A673 (cell line): ENCODE measurements at regions not wholly inside any gene's neighbourhood (a gene's known extent, or its start where the extent isn't known, plus 50 kb on each side); places are given as distances from the start of the nearest gene placed in this dataset.

Source experiments
- BruUV-seq: library from RNA; stranded (reverse); fragments of 400-500 nt; replicated peaks from 2 replicates; lab custom pipeline; 2021; lab: Mats Ljungman, UMichigan
- CTCF ChIA-PET: fragments of 300-600 bp; sonication (Branson Sonifier 250); formaldehyde crosslinking; loops from one replicate; lab custom pipeline; 2022; ENCODE audit warnings: antibody characterized with exemption; lab: Charles Lee
- POLR2A ChIA-PET: fragments of 300-600 bp; sonication (Branson Sonifier 250); formaldehyde crosslinking; loops from one replicate; lab custom pipeline; 2022; ENCODE audit warnings: antibody characterized with exemption; ENCODE audit not compliant: low non-redundant PET; lab: Charles Lee
- DNase-seq: peaks from one replicate; pipeline ENCODE4 v3.0.0-alpha.2; 2015; ENCODE audit warnings: low spot score
- H3K27ac ChIP-seq: fragments of 200-600 bp; sonication (generic); 2 replicates; pipeline ENCODE4 v1.5.1; 2016; ENCODE audit warnings: mixed run types, low read depth, mild to moderate bottlenecking, mixed read lengths, antibody characterized with exemption, low read length; ENCODE audit not compliant: poor library complexity, severe bottlenecking
- H3K27me3 ChIP-seq: fragments of 200-600 bp; sonication (generic); replicated peaks from 2 replicates; pipeline ENCODE4 v1.6.1; 2017; ENCODE audit warnings: mixed run types, low read depth, mild to moderate bottlenecking, mixed read lengths, antibody characterized with exemption, low read length; ENCODE audit not compliant: insufficient read depth, poor library complexity
- H3K36me3 ChIP-seq: fragments of 200-600 bp; sonication (generic); 2 replicates; pipeline ENCODE4 v1.6.1; 2016; ENCODE audit warnings: mixed run types, mild to moderate bottlenecking, mixed read lengths, antibody characterized with exemption, low read length; ENCODE audit not compliant: insufficient read depth, poor library complexity, severe bottlenecking
- H3K4me1 ChIP-seq: fragments of 200-600 bp; sonication (generic); 2 replicates; pipeline ENCODE4 v1.6.1; 2017; ENCODE audit warnings: mixed run types, mild to moderate bottlenecking, mixed read lengths, antibody characterized with exemption, low read length; ENCODE audit not compliant: insufficient read depth, poor library complexity, severe bottlenecking
- H3K4me3 ChIP-seq: fragments of 200-600 bp; sonication (generic); 2 replicates; pipeline ENCODE4 v1.5.1; 2016; ENCODE audit warnings: low read depth, mixed run types, mild to moderate bottlenecking, mixed read lengths, low read length; ENCODE audit not compliant: poor library complexity, severe bottlenecking
- H3K9me3 ChIP-seq: fragments of 200-600 bp; sonication (generic); 2 replicates; pipeline ENCODE4 v1.6.1; 2016; ENCODE audit warnings: mixed run types, low read depth, mild to moderate bottlenecking, mixed read lengths, antibody characterized with exemption, low read length; ENCODE audit not compliant: poor library complexity, severe bottlenecking
- EZH2 ChIP-seq: fragments of 200-600 bp; sonication (generic); IDR thresholded peaks from 2 replicates; pipeline ENCODE4 v1.6.1; 2017; ENCODE audit warnings: borderline replicate concordance, low read depth, mild to moderate bottlenecking, mixed read lengths, antibody characterized with exemption, low read length; ENCODE audit not compliant: poor library complexity, severe bottlenecking
- intact Hi-C: fragments of 100-400 bp; cut with micrococcal nuclease; formaldehyde crosslinking; loops from one replicate; pipeline ENCODE4 v1.10.0; 2022; ENCODE audit not compliant: unreplicated experiment
- TF ChIP-seq, protein P1 (sequence below): fragments of 300-800, 200-600 bp; sonication (generic); conservative IDR thresholded peaks from 2 replicates; pipeline ENCODE4 v1.5.1; 2017; ENCODE audit warnings: low read depth, mild to moderate bottlenecking, antibody characterized with exemption, low read length, moderate library complexity, mixed read lengths

- no TSS peak for BruUV-seq
- Histone ChIP-seq H3K36me3 (no peaks in the 10 kb centered on the region), H3K4me1 (no peaks in the 10 kb centered on the region), H3K9me3 (no peaks in the 10 kb centered on the region), H3K4me3 (no peak overlapping the region), H3K27me3 (peaks cover 14% of the 10 kb centered on the region), H3K27ac (no peak overlapping the region)
- no peak for DNase-seq
- ChIA-PET POLR2A (no interaction called here), CTCF (no interaction called here)
- intact Hi-C loops = no loop called here
- TF ChIP-seq, protein P1, sequence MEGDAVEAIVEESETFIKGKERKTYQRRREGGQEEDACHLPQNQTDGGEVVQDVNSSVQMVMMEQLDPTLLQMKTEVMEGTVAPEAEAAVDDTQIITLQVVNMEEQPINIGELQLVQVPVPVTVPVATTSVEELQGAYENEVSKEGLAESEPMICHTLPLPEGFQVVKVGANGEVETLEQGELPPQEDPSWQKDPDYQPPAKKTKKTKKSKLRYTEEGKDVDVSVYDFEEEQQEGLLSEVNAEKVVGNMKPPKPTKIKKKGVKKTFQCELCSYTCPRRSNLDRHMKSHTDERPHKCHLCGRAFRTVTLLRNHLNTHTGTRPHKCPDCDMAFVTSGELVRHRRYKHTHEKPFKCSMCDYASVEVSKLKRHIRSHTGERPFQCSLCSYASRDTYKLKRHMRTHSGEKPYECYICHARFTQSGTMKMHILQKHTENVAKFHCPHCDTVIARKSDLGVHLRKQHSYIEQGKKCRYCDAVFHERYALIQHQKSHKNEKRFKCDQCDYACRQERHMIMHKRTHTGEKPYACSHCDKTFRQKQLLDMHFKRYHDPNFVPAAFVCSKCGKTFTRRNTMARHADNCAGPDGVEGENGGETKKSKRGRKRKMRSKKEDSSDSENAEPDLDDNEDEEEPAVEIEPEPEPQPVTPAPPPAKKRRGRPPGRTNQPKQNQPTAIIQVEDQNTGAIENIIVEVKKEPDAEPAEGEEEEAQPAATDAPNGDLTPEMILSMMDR = no peak
- no peak for TF ChIP-seq EZH2
These were observed 116.6 kb upstream of the ADCY1 start for GRCh38 chr7:45457591-45457990.

DNA sequence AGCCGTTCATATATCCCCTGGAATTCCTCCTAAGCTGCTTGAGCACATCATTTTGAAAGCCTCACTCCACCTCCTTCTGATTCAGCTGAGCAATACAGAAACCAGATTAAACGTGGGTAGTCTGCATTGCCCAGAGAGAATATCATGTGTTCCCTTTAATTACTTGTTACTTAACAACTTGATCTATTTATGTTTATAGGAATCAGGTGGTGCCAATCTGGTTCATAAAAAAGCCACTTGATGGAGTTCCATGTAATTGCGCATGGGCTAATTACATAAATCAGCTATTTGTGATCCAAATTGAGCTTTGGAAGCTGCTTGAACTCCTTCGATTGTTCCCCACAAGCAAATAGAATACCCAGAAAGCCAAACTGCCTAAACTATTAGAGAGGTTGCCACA, 114.7 kb upstream of the ADCY1 start:
- POLR2A ChIA-PET = no interaction called here

DNA sequence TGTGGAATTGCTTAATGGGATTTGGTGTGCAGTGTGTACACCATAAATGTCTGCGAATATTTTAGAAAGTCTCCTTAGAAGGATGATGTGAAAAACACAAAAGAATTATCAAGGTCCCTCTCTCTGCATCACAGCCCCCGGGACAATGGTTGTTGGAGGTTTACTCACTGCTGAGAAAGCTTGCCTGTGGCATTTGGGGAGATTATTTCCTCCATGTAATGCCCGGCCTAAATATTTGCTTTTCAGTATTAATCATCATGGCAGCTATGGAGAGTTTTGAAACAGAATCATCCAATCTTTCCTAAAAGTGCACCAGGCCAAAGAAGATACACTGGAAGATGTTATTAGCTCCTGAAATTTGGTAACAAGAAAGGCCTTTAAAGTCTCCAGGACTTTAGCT, 113.8 kb upstream of the ADCY1 start:
- TF ChIP-seq, protein P1 = no peak
- no peak for TF ChIP-seq EZH2
- DNase-seq = no peak
- no peaks in the 10 kb centered on the region for H3K9me3 ChIP-seq
- intact Hi-C loops = no loop called here
- POLR2A ChIA-PET = no interaction called here
- no TSS peak for BruUV-seq
- no peak overlapping the region for H3K4me3 ChIP-seq
- H3K27ac ChIP-seq = no peak overlapping the region
- no peaks in the 10 kb centered on the region for H3K4me1 ChIP-seq
- CTCF ChIA-PET = no interaction called here
- H3K36me3 ChIP-seq = no peaks in the 10 kb centered on the region
- H3K27me3 ChIP-seq = peaks cover 11% of the 10 kb centered on the region

More for the DNA sequence above, 114.7 kb upstream of the ADCY1 start:
- Histone ChIP-seq H3K4me3 (no peak overlapping the region), H3K27ac (no peak overlapping the region), H3K9me3 (no peaks in the 10 kb centered on the region), H3K27me3 (peaks cover 14% of the 10 kb centered on the region), H3K4me1 (no peaks in the 10 kb centered on the region), H3K36me3 (no peaks in the 10 kb centered on the region)
- TF ChIP-seq EZH2 = no peak
- TF ChIP-seq, protein P1 = no peak
- intact Hi-C loops = no loop called here
- DNase-seq = no peak
- CTCF ChIA-PET = no interaction called here
- BruUV-seq = no TSS peak
